HepG2 (cell line): ENCODE measurements at regions not wholly inside any gene's neighbourhood (a gene's known extent, or its start where the extent isn't known, plus 50 kb on each side); places are given as distances from the start of the nearest gene placed in this dataset.

ENCODE experiments used
- RNF219 ChIP-seq: sonication (generic); formaldehyde crosslinking; IDR thresholded peaks from 2 replicates; pipeline ENCODE4 v1.5.0; 2020; ENCODE audit warnings: mild to moderate bottlenecking, missing genetic modification reagents
- SP140L ChIP-seq: sonication (generic); formaldehyde crosslinking; IDR thresholded peaks from 2 replicates; pipeline ENCODE4 v1.4.0; 2020; ENCODE audit warnings: missing genetic modification reagents, borderline replicate concordance
- STAT6 ChIP-seq: sonication (generic); formaldehyde crosslinking; IDR thresholded peaks from 2 replicates; pipeline ENCODE4 v1.4.0; 2020; ENCODE audit warnings: missing genetic modification reagents, mild to moderate bottlenecking, borderline replicate concordance
- THYN1 ChIP-seq: sonication (generic); formaldehyde crosslinking; IDR thresholded peaks from 2 replicates; pipeline ENCODE4 v1.8.1; 2023; ENCODE audit warnings: low read depth, mild to moderate bottlenecking, moderate library complexity, missing genetic modification reagents, borderline replicate concordance
- ZFP82 ChIP-seq: sonication (generic); formaldehyde crosslinking; IDR thresholded peaks from 2 replicates; pipeline ENCODE4 v1.5.1; 2020; ENCODE audit warnings: mild to moderate bottlenecking, missing genetic modification reagents, borderline replicate concordance
- ZNF569 ChIP-seq: sonication (generic); formaldehyde crosslinking; IDR thresholded peaks from 2 replicates; pipeline ENCODE4 v1.5.0; 2020; ENCODE audit warnings: mild to moderate bottlenecking, missing genetic modification reagents, moderate library complexity, borderline replicate concordance
- TF ChIP-seq, protein P1 (sequence below): conservative IDR thresholded peaks from 2 replicates; pipeline ENCODE4 v1.6.1; 2018; ENCODE audit warnings: missing genetic modification reagents

GRCh38 chr6:159565181-159565710 is 127.8 kb downstream of the SOD2 start (continued):
- TF ChIP-seq STAT6 (CRISPR knock-in tag): no peak
- TF ChIP-seq, protein P1, sequence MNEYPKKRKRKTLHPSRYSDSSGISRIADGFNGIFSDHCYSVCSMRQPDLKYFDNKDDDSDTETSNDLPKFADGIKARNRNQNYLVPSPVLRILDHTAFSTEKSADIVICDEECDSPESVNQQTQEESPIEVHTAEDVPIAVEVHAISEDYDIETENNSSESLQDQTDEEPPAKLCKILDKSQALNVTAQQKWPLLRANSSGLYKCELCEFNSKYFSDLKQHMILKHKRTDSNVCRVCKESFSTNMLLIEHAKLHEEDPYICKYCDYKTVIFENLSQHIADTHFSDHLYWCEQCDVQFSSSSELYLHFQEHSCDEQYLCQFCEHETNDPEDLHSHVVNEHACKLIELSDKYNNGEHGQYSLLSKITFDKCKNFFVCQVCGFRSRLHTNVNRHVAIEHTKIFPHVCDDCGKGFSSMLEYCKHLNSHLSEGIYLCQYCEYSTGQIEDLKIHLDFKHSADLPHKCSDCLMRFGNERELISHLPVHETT: no peak
- no peak for TF ChIP-seq ZFP82 (CRISPR knock-in tag)
- no peak for TF ChIP-seq SP140L (CRISPR knock-in tag)
- TF ChIP-seq RNF219 (CRISPR knock-in tag): no peak
- TF ChIP-seq THYN1 (CRISPR knock-in tag): no peak
- no peak for TF ChIP-seq ZNF569 (CRISPR knock-in tag)
- TF ChIP-seq, all 625 proteins: peak for 0
